OCI-LY7 (cell line): ENCODE measurements at regions not wholly inside any gene's neighbourhood (a gene's known extent, or its start where the extent isn't known, plus 50 kb on each side); places are given as distances from the start of the nearest gene placed in this dataset.
A peak's percentile ranks its signal among the peaks of the same experiment; 100 is the strongest.

ENCODE experiments used
- EZH2phosphoT487 ChIP-seq: fragments of 200-600 bp; sonication (generic); IDR thresholded peaks from 2 replicates; pipeline ENCODE4 v1.6.1; 2018; ENCODE audit warnings: low read depth, borderline replicate concordance, mild to moderate bottlenecking, mixed run types, antibody characterized with exemption, low read length, moderate library complexity, mixed read lengths
- TF ChIP-seq, protein P1 (sequence below): fragments of 200-600 bp; sonication (generic); conservative IDR thresholded peaks from 2 replicates; pipeline ENCODE4 v1.5.1; 2014; ENCODE audit warnings: mild to moderate bottlenecking, antibody characterized with exemption, low read length, moderate library complexity, mixed read lengths

DNA sequence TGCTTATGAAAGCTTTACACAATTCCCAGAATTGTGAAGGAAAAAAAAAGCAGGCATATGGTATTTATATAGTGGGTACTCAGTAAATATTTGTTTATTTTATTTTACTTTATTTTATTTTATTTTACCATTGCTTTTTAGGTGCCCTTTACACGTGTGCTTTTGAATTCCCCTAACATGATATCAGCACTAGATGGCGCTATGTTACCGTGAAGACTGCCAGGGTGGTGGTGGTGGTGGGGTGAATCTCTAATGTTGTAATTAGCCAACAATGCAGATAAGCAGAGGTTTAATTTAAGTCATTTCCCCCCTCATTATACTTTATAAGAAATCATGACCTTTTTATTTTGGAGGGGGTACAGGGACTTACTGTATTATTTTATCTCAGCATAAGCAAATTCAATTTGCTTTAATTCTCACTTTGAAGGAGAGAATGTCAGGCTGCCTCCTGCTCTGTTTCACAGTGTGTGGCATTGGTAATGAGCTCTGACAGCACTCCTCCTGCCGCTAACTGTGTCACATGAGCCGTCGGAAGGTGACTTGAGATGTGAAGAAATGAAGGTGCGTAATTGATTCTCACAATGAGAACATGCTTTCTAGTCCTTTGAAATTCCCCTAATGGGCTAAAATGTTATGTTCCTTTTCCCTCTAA is 165.6 kb downstream of the YTHDC2 start:
- TF ChIP-seq, protein P1, sequence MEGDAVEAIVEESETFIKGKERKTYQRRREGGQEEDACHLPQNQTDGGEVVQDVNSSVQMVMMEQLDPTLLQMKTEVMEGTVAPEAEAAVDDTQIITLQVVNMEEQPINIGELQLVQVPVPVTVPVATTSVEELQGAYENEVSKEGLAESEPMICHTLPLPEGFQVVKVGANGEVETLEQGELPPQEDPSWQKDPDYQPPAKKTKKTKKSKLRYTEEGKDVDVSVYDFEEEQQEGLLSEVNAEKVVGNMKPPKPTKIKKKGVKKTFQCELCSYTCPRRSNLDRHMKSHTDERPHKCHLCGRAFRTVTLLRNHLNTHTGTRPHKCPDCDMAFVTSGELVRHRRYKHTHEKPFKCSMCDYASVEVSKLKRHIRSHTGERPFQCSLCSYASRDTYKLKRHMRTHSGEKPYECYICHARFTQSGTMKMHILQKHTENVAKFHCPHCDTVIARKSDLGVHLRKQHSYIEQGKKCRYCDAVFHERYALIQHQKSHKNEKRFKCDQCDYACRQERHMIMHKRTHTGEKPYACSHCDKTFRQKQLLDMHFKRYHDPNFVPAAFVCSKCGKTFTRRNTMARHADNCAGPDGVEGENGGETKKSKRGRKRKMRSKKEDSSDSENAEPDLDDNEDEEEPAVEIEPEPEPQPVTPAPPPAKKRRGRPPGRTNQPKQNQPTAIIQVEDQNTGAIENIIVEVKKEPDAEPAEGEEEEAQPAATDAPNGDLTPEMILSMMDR, result peak; percentile 84
- TF ChIP-seq EZH2phosphoT487, result no peak
